22Rv1 (cell line): ENCODE measurements at regions not wholly inside any gene's neighbourhood (a gene's known extent, or its start where the extent isn't known, plus 50 kb on each side); places are given as distances from the start of the nearest gene placed in this dataset.

Source experiments
- ZFX ChIP-seq: fragments of 450-650 bp; IDR thresholded peaks from 2 replicates; pipeline ENCODE4 v1.6.1; 2017; ENCODE audit warnings: antibody characterized with exemption, borderline replicate concordance
- TF ChIP-seq, protein P1 (sequence below): fragments of 450-650 bp; IDR thresholded peaks from 2 replicates; pipeline ENCODE4 v1.5.1; 2017; ENCODE audit warnings: mild to moderate bottlenecking

DNA sequence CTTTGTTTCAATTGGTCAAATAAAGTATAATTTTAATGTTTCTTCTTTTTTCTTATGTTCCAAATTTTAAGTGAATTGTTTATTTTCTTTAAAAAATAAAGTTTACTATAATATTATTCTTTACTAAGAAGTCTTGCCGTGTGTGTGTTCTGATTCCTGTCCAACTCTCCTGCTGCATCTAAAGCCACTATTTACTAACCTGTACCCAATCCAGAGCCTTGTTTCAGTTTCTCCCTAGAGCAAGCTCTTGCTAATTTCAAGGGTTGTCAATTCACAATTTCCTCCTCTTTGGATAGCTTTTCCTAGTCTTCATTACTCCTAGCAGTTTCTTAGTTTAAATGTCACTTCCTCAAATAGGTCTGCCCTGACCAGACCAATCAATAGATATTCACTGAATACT, 314.9 kb upstream of the SEMA3A start:
- TF ChIP-seq, protein P1, sequence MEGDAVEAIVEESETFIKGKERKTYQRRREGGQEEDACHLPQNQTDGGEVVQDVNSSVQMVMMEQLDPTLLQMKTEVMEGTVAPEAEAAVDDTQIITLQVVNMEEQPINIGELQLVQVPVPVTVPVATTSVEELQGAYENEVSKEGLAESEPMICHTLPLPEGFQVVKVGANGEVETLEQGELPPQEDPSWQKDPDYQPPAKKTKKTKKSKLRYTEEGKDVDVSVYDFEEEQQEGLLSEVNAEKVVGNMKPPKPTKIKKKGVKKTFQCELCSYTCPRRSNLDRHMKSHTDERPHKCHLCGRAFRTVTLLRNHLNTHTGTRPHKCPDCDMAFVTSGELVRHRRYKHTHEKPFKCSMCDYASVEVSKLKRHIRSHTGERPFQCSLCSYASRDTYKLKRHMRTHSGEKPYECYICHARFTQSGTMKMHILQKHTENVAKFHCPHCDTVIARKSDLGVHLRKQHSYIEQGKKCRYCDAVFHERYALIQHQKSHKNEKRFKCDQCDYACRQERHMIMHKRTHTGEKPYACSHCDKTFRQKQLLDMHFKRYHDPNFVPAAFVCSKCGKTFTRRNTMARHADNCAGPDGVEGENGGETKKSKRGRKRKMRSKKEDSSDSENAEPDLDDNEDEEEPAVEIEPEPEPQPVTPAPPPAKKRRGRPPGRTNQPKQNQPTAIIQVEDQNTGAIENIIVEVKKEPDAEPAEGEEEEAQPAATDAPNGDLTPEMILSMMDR = no peak
- no peak for TF ChIP-seq ZFX
